ENCODE measurements at regions not wholly inside any gene's neighbourhood (a gene's known extent, or its start where the extent isn't known, plus 50 kb on each side); places are given as distances from the start of the nearest gene placed in this dataset.

- TF ChIP-seq CTCF (conservative IDR thresholded peaks at IDR 0.05 in 1 of 2, IDR thresholded peaks at IDR 0.05 in 1 of 2; ENCODE audit: low read depth in 1 of 2, low read length in 2 of 2), result no peak
- no peak for TF ChIP-seq EZH2 (IDR thresholded peaks at IDR 0.05; ENCODE audit: low read length, missing control alignments)
Measured at GRCh38 chr7:126215785-126216184, 1037.0 kb downstream of the GRM8 start.

Data from fibroblast of lung (primary cell).